ENCODE measurements at regions not wholly inside any gene's neighbourhood (a gene's known extent, or its start where the extent isn't known, plus 50 kb on each side); places are given as distances from the start of the nearest gene placed in this dataset.

- ChIA-PET CTCF (no interaction called here), POLR2A (ENCODE audit: low non-redundant PET) (no interaction called here)
These were observed 913.1 kb downstream of the OLFM4 start for GRCh38 chr13:53941588-53942190.

GRCh38 chr13:53946500-53946899 is 917.9 kb downstream of the OLFM4 start:
- ChIA-PET CTCF (no interaction called here), POLR2A (ENCODE audit: low non-redundant PET) (no interaction called here)
- no peak for DNase-seq (ENCODE audit: low spot score)
- TF ChIP-seq CTCF (conservative IDR thresholded peaks at IDR 0.05; ENCODE audit: low read depth): no peak
- H3K27ac ChIP-seq: no peak overlapping the region

More at GRCh38 chr13:53941588-53942190, 913.1 kb downstream of the OLFM4 start:
- no peak for TF ChIP-seq CTCF (conservative IDR thresholded peaks at IDR 0.05; ENCODE audit: low read depth)
- DNase-seq (ENCODE audit: low spot score): no peak
- H3K27ac ChIP-seq: no peak overlapping the region

GRCh38 chr13:53953183-53953582 is 924.6 kb downstream of the OLFM4 start:
- H3K27ac ChIP-seq: no peak overlapping the region
- CTCF ChIA-PET: interaction anchor here (0.5 kb wide), 1 partner anchor 91 kb away, joined by 3 read pairs; no protein-coding TSS in a partner anchor
- TF ChIP-seq CTCF (conservative IDR thresholded peaks at IDR 0.05; ENCODE audit: low read depth): no peak
- DNase-seq (ENCODE audit: low spot score): no peak
- POLR2A ChIA-PET (ENCODE audit: low non-redundant PET): no interaction called here
